22Rv1 (cell line): ENCODE measurements at regions not wholly inside any gene's neighbourhood (a gene's known extent, or its start where the extent isn't known, plus 50 kb on each side); places are given as distances from the start of the nearest gene placed in this dataset.

ENCODE experiments used
- H3K27ac ChIP-seq: fragments of 450-650 bp; 2 replicates; pipeline ENCODE4 v1.5.1; 2017
- ZFX ChIP-seq: fragments of 450-650 bp; IDR thresholded peaks from 2 replicates; pipeline ENCODE4 v1.6.1; 2017; ENCODE audit warnings: antibody characterized with exemption, borderline replicate concordance
- TF ChIP-seq, protein P1 (sequence below): fragments of 450-650 bp; IDR thresholded peaks from 2 replicates; pipeline ENCODE4 v1.5.1; 2017; ENCODE audit warnings: mild to moderate bottlenecking

GRCh38 chrX:42857766-42858165 lies 79.8 kb upstream of the PPP1R2C start:
- no peak for TF ChIP-seq ZFX
- TF ChIP-seq, protein P1, sequence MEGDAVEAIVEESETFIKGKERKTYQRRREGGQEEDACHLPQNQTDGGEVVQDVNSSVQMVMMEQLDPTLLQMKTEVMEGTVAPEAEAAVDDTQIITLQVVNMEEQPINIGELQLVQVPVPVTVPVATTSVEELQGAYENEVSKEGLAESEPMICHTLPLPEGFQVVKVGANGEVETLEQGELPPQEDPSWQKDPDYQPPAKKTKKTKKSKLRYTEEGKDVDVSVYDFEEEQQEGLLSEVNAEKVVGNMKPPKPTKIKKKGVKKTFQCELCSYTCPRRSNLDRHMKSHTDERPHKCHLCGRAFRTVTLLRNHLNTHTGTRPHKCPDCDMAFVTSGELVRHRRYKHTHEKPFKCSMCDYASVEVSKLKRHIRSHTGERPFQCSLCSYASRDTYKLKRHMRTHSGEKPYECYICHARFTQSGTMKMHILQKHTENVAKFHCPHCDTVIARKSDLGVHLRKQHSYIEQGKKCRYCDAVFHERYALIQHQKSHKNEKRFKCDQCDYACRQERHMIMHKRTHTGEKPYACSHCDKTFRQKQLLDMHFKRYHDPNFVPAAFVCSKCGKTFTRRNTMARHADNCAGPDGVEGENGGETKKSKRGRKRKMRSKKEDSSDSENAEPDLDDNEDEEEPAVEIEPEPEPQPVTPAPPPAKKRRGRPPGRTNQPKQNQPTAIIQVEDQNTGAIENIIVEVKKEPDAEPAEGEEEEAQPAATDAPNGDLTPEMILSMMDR, result no peak
- H3K27ac ChIP-seq, result no peak overlapping the region

DNA sequence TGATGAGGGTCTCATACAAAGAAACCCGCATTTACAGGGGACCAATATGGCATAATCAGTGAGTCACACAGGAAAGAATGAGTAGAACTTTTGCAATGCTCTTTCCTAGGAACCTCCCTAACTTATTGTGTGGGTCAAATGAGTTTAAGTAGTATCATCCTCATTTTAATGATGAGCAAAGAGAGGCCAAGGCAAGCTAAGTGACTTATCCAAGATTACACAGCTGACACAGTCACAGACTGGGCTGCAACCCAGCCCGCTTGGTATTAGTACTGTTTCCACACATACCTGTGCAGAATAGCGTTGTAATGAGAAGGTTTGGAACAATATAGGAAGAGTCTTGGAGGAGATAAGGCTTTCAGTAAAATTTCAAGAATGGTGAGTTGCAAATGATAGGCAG lies 91.0 kb upstream of the PPP1R2C start:
- no peak for TF ChIP-seq ZFX
- TF ChIP-seq, protein P1, result no peak
- no peak overlapping the region for H3K27ac ChIP-seq

- TF ChIP-seq ZFX, result no peak
- TF ChIP-seq, protein P1, result no peak
- H3K27ac ChIP-seq, result no peak overlapping the region
Measured at GRCh38 chrX:42869659-42870476, 91.9 kb upstream of the PPP1R2C start.

DNA sequence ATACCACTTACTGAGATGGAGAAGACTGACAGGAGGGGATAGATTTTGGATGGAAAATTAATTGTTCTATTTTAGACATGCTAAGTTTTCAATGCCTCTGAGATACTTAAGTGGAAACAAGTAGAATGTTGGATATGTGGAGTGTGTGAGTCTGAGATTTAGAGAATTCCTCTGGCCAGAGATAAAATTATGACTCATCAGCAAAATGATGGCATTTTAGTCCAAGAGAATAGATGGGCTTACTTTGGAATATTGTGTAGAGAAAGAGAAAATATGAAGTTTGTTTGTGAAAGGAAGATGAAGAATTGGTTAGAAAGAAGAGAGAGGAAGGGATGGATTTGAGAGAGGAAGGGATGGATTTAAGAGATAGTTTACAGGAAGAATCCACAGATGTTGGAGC lies 108.6 kb upstream of the PPP1R2C start:
- no peak overlapping the region for H3K27ac ChIP-seq
- TF ChIP-seq ZFX, result no peak
- TF ChIP-seq, protein P1, result no peak

DNA sequence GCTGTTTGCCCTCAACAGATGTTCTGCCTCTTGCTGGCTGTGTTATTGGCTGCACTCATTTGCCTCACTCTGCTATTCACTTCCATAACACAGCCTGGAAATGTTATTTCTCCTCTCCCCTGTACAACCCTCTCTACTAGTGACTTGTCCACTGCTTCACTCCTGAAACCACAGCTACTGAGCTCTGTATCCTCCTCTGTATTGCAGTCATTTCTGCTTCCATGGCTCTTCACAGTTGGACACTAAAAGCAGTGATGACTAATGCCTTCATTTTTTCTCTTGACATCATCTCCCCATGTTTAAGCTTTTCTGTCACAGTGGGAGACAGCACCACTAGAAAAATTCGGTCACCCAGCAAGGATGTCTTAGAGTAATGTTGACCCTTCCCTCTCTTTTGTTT lies 123.0 kb upstream of the PPP1R2C start:
- no peak overlapping the region for H3K27ac ChIP-seq
- TF ChIP-seq ZFX, result no peak
- TF ChIP-seq, protein P1, result no peak

DNA sequence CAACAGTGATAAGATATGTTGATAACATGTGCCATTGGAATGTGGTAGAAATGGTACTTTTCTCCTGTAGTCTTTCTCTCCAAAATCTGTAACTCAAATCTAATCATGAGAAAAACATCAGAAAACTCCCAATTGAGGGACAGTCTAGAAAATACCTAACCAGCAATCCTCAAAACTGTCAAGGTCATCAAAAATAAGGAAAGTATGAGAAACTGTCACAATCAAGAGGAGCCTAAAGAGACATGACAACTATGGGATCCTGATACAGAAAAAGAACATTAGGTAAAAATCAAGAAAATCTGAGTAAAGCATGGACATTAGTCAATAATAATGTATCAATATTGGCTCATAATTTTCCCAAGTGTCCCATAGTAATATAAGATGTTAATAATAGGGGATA lies 124.5 kb upstream of the PPP1R2C start:
- H3K27ac ChIP-seq, result no peak overlapping the region
- TF ChIP-seq ZFX, result no peak

DNA sequence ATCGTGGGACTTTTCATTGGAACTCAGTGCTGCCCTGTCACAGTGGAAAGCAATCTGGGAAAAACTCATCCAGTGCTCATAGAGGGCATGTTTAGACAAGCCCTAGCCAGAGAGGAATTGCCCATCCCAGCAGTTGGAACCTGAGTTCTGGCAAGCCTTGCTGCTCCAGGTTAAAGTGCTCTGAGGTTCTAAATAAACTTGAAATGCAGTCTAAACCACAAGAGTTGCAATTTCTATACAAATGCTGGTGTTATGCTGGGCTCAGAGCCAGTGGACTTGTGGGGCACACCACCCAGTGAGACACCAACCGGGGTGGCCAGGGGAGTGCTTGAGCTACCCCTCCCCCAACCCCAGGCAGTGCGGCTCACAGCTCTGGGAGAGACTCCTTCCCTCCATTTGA lies 142.8 kb upstream of the PPP1R2C start:
- no peak for TF ChIP-seq ZFX
- TF ChIP-seq, protein P1, result no peak
- H3K27ac ChIP-seq, result no peak overlapping the region
